ENCODE measurements at regions not wholly inside any gene's neighbourhood (a gene's known extent, or its start where the extent isn't known, plus 50 kb on each side); places are given as distances from the start of the nearest gene placed in this dataset.
"Not testable (repeated sequence)": the region's sequence is repeated elsewhere in the genome, so short reads cannot be mapped to it uniquely, and the experiment has no call there.

GRCh38 chr2:215535125-215535668 lies 99.3 kb upstream of the FN1 start:
- Histone ChIP-seq H3K9ac (ENCODE audit: low read depth, low read length, poor library complexity, severe bottlenecking) (no peak overlapping the region), H3K4me2 (ENCODE audit: low read depth, low read length, poor library complexity, severe bottlenecking) (no peak overlapping the region), H3K4me1 (ENCODE audit: insufficient read depth, low read length, poor library complexity, severe bottlenecking) (no peaks in the 10 kb centered on the region), H2AFZ (ENCODE audit: low read length) (no peak overlapping the region), H3K9me2 (replicated peaks; ENCODE audit: low read depth, low read length) (no peaks in the 10 kb centered on the region), H4K20me1 (ENCODE audit: insufficient read depth, low read length, poor library complexity, severe bottlenecking) (no peaks in the 10 kb centered on the region), H3K4me3 (ENCODE audit: low read length, poor library complexity, severe bottlenecking) (no peak overlapping the region), H3K36me3 (ENCODE audit: insufficient read depth, low read length) (no peaks in the 10 kb centered on the region), H3K79me2 (ENCODE audit: insufficient read depth, low read length) (no peaks in the 10 kb centered on the region), H3F3A (ENCODE audit: low read depth) (no peaks in the 10 kb centered on the region), H3K27me3 (ENCODE audit: insufficient read depth, low read length, poor library complexity, severe bottlenecking) (no peaks in the 10 kb centered on the region), H3K9me3 (ENCODE audit: insufficient read depth, low read depth, low read length) (no peaks in the 10 kb centered on the region)
- no peak for TF ChIP-seq EZH2phosphoT487 (IDR thresholded peaks at IDR 0.05; ENCODE audit: borderline replicate concordance)
- no peak for TF ChIP-seq CTCF (conservative IDR thresholded peaks at IDR 0.05; ENCODE audit: low read length)

GRCh38 chr2:215533716-215534115 lies 97.8 kb upstream of the FN1 start:
- H2AFZ ChIP-seq (ENCODE audit: low read length); H3K4me1 ChIP-seq (ENCODE audit: insufficient read depth, low read length, poor library complexity, severe bottlenecking); H3F3A ChIP-seq (ENCODE audit: low read depth); H3K9ac ChIP-seq (ENCODE audit: low read depth, low read length, poor library complexity, severe bottlenecking); H3K36me3 ChIP-seq (ENCODE audit: insufficient read depth, low read length); H3K79me2 ChIP-seq (ENCODE audit: insufficient read depth, low read length); H3K9me3 ChIP-seq (ENCODE audit: insufficient read depth, low read depth, low read length); H4K20me1 ChIP-seq (ENCODE audit: insufficient read depth, low read length, poor library complexity, severe bottlenecking); H3K27me3 ChIP-seq (ENCODE audit: insufficient read depth, low read length, poor library complexity, severe bottlenecking); H3K4me3 ChIP-seq (ENCODE audit: low read length, poor library complexity, severe bottlenecking); H3K9me2 ChIP-seq (replicated peaks; ENCODE audit: low read depth, low read length); H3K4me2 ChIP-seq (ENCODE audit: low read depth, low read length, poor library complexity, severe bottlenecking): not testable (repeated sequence)

GRCh38 chr2:215532844-215533243 lies 97.0 kb upstream of the FN1 start:
- H3K4me2 ChIP-seq (ENCODE audit: low read depth, low read length, poor library complexity, severe bottlenecking): no peak overlapping the region
- no peaks in the 10 kb centered on the region for H3K27me3 ChIP-seq (ENCODE audit: insufficient read depth, low read length, poor library complexity, severe bottlenecking)
- no peaks in the 10 kb centered on the region for H3K9me3 ChIP-seq (ENCODE audit: insufficient read depth, low read depth, low read length)
- H2AFZ ChIP-seq (ENCODE audit: low read length): no peak overlapping the region
- H3K79me2 ChIP-seq (ENCODE audit: insufficient read depth, low read length): no peaks in the 10 kb centered on the region
- H4K20me1 ChIP-seq (ENCODE audit: insufficient read depth, low read length, poor library complexity, severe bottlenecking): no peaks in the 10 kb centered on the region
- no peaks in the 10 kb centered on the region for H3F3A ChIP-seq (ENCODE audit: low read depth)
- H3K9me2 ChIP-seq (replicated peaks; ENCODE audit: low read depth, low read length): no peaks in the 10 kb centered on the region
- no peaks in the 10 kb centered on the region for H3K4me1 ChIP-seq (ENCODE audit: insufficient read depth, low read length, poor library complexity, severe bottlenecking)
- no peak overlapping the region for H3K4me3 ChIP-seq (ENCODE audit: low read length, poor library complexity, severe bottlenecking)
- H3K9ac ChIP-seq (ENCODE audit: low read depth, low read length, poor library complexity, severe bottlenecking): no peak overlapping the region
- TF ChIP-seq EZH2phosphoT487 (IDR thresholded peaks at IDR 0.05; ENCODE audit: borderline replicate concordance) (no peak), CTCF (conservative IDR thresholded peaks at IDR 0.05; ENCODE audit: low read length) (no peak)
- H3K36me3 ChIP-seq (ENCODE audit: insufficient read depth, low read length): no peaks in the 10 kb centered on the region

GRCh38 chr2:215531284-215531683 lies 95.4 kb upstream of the FN1 start:
- no peak overlapping the region for H3K4me2 ChIP-seq (ENCODE audit: low read depth, low read length, poor library complexity, severe bottlenecking)
- H3K36me3 ChIP-seq (ENCODE audit: insufficient read depth, low read length): no peaks in the 10 kb centered on the region
- no peaks in the 10 kb centered on the region for H3K9me3 ChIP-seq (ENCODE audit: insufficient read depth, low read depth, low read length)
- H3K4me3 ChIP-seq (ENCODE audit: low read length, poor library complexity, severe bottlenecking): no peak overlapping the region
- no peak overlapping the region for H2AFZ ChIP-seq (ENCODE audit: low read length)
- H3K9me2 ChIP-seq (replicated peaks; ENCODE audit: low read depth, low read length): no peaks in the 10 kb centered on the region
- H3F3A ChIP-seq (ENCODE audit: low read depth): no peaks in the 10 kb centered on the region
- H3K27me3 ChIP-seq (ENCODE audit: insufficient read depth, low read length, poor library complexity, severe bottlenecking): no peaks in the 10 kb centered on the region
- H3K9ac ChIP-seq (ENCODE audit: low read depth, low read length, poor library complexity, severe bottlenecking): no peak overlapping the region
- H4K20me1 ChIP-seq (ENCODE audit: insufficient read depth, low read length, poor library complexity, severe bottlenecking): no peaks in the 10 kb centered on the region
- H3K4me1 ChIP-seq (ENCODE audit: insufficient read depth, low read length, poor library complexity, severe bottlenecking): no peaks in the 10 kb centered on the region
- no peaks in the 10 kb centered on the region for H3K79me2 ChIP-seq (ENCODE audit: insufficient read depth, low read length)
- TF ChIP-seq EZH2phosphoT487 (IDR thresholded peaks at IDR 0.05; ENCODE audit: borderline replicate concordance) (no peak), CTCF (conservative IDR thresholded peaks at IDR 0.05; ENCODE audit: low read length) (no peak)
